ENCODE measurements at regions not wholly inside any gene's neighbourhood (a gene's known extent, or its start where the extent isn't known, plus 50 kb on each side); places are given as distances from the start of the nearest gene placed in this dataset.

DNA sequence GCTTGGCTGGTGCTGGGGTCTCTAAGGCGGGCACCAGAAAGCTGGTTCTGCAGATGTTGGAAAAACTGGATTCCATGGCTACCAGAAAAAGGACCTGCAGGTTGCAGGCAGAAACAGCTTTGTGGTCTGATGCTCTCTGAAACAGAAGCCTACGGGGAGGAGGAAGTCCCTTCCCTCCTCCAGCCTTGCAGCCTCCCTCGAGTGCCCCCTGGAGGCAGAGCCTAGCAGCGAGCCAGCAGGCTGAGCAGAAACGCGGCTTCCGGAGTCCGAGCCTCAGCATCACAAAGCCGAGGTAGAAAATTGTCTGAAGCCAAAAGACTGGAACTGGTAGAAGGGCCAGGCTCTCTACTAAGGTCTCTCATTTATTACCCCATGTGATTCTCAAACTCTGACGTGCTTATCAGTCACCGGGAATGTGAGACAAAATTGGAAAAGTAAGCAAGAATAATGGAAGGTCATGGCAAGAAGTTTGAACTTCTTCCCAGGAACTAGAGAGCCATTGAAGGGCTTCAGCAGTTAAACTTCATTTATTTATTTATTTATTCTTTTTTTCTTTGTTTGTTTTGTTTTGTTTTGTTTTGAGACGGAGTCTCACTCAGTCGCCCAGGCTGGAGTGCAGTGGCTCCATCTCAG, 82.2 kb upstream of the CPSF6 start:
- POLR2A ChIA-PET: interaction anchor here (0.6 kb wide), 1 partner anchor 85 kb away, joined by 8 read pairs; no protein-coding TSS in a partner anchor
- Histone ChIP-seq H3K27ac (ENCODE audit: low read length) (peak overlapping the region; percentile 54), H3K4me1 (ENCODE audit: control insufficient read depth, insufficient read depth, low read length) (peaks cover 8% of the 10 kb centered on the region), H3K36me3 (ENCODE audit: control insufficient read depth, insufficient read depth, low read length) (no peaks in the 10 kb centered on the region), H3K9me3 (ENCODE audit: control insufficient read depth, insufficient read depth, low read depth, low read length) (no peaks in the 10 kb centered on the region), H3K4me3 (ENCODE audit: low read depth in 2 of 2, low read length in 2 of 2) (peak overlapping the region in 1 of 2 experiments; percentile 25; a peak in 1 of 4 replicates), H3K27me3 (ENCODE audit: control insufficient read depth, insufficient read depth, low read length) (no peaks in the 10 kb centered on the region)
- BruUV-seq (replicated peaks): no TSS peak
- CTCF ChIA-PET: interaction anchor here (0.9 kb wide), 1 partner anchor 24 kb away, joined by 3 read pairs; no protein-coding TSS in a partner anchor
- TF ChIP-seq TCF7L2 (IDR thresholded peaks at IDR 0.05; ENCODE audit: low read depth, low read length) (no peak), POLR2AphosphoS5 (IDR thresholded peaks at IDR 0.05; ENCODE audit: low read depth, low read length) (no peak), CTCF (IDR thresholded peaks at IDR 0.05) (peak; percentile 97), REST (IDR thresholded peaks at IDR 0.05; ENCODE audit: insufficient read depth in 1 of 2, low read depth in 2 of 2, low read length in 1 of 2) (no peak)
- in situ Hi-C loops (cut with HindIII; ENCODE audit: low pct_unique_long_range_greater_than_20kb, low sequenced_read_pairs) (no loop called here), intact Hi-C loops (cut with micrococcal nuclease; ENCODE audit: unreplicated experiment) (loop anchor here (5.0 kb wide), 2 partner anchors 95 to 295 kb away; no protein-coding TSS in a partner anchor)
- DNase-seq (ENCODE audit: low read depth, low spot score) (peak; percentile 45), ATAC-seq (peak; percentile 95)

- no peaks in the 10 kb centered on the region for H3K9me3 ChIP-seq (ENCODE audit: control insufficient read depth, insufficient read depth, low read depth, low read length)
- H3K4me1 ChIP-seq (ENCODE audit: control insufficient read depth, insufficient read depth, low read length): peaks cover 2% of the 10 kb centered on the region
- H3K27me3 ChIP-seq (ENCODE audit: control insufficient read depth, insufficient read depth, low read length): no peaks in the 10 kb centered on the region
- H3K4me3 ChIP-seq (ENCODE audit: low read depth in 2 of 2, low read length in 2 of 2): no peak overlapping the region
- ATAC-seq (no peak), DNase-seq (ENCODE audit: low read depth, low spot score) (no peak)
- intact Hi-C loops (cut with micrococcal nuclease; ENCODE audit: unreplicated experiment): no loop called here
- POLR2A ChIA-PET: no interaction called here
- TF ChIP-seq SIN3A (IDR thresholded peaks at IDR 0.05; ENCODE audit: borderline replicate concordance, insufficient read depth, low read depth, low read length) (no peak), TCF7L2 (IDR thresholded peaks at IDR 0.05; ENCODE audit: low read depth, low read length) (no peak), REST (IDR thresholded peaks at IDR 0.05; ENCODE audit: insufficient read depth in 1 of 2, low read depth in 2 of 2, low read length in 1 of 2) (no peak), POLR2AphosphoS5 (IDR thresholded peaks at IDR 0.05; ENCODE audit: low read depth, low read length) (no peak)
- CTCF ChIA-PET: no interaction called here
- no TSS peak for BruUV-seq (replicated peaks)
- H3K27ac ChIP-seq (ENCODE audit: low read length): no peak overlapping the region
- in situ Hi-C loops (cut with HindIII; ENCODE audit: low pct_unique_long_range_greater_than_20kb, low sequenced_read_pairs): no loop called here
- no peaks in the 10 kb centered on the region for H3K36me3 ChIP-seq (ENCODE audit: control insufficient read depth, insufficient read depth, low read length)
Observed at GRCh38 chr12:69161829-69162228, 77.5 kb upstream of the CPSF6 start.

All from Panc1 (cell line).